ACHN (cell line): ENCODE measurements at regions not wholly inside any gene's neighbourhood (a gene's known extent, or its start where the extent isn't known, plus 50 kb on each side); places are given as distances from the start of the nearest gene placed in this dataset.

Experiments
- DNase-seq: peaks from one replicate; pipeline ENCODE4 v3.0.0-alpha.2; 2015
- in situ Hi-C: cut with HindIII; loops from 2 replicates; pipeline ENCODE4 v1.10.0; 2017; ENCODE audit warnings: low sequenced_read_pairs, low pct_ligation_motif_present, low pct_unique_long_range_greater_than_20kb

DNA sequence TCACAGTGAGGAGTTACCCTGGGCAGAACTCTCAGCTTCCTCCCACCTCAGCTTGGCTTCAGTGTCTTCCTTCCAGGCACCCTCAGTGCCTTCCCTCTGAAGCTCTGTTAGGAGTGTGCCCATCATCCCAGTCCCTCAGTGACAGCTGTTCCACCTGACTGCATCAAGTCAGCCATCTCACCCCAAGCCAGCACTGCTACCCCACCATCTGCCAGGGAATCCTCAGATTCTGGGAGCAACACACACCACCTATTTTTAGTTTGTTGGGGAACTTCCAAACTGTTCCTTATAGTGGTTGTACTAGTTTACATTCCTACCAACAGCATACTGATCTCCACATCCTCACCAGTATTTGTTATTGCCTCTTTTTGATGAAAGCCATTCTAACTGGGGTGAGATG, 182.9 kb downstream of the RELL1 start:
- DNase-seq, result no peak
- in situ Hi-C loops, result no loop called here

DNA sequence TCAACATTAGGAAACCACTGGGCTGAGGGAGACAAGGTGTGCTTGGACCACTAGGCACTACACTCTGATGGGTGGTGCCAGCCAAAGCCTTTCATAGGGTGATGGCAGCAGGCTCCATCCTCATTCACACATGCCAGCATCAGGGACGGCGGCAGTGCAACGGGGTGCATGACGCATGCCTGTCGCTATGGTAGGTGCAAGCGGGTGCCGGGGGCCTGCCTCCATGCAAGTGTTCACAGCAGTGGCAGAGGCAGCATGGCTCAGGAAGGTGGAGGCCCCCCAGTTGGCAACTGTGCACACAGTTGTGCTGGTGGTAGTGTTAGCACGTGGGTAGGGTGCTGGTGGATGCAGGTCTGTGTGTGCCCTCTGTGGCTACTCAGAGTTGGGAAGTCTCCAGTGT, 184.1 kb downstream of the RELL1 start:
- in situ Hi-C loops, result no loop called here

More for the DNA sequence above, 184.1 kb downstream of the RELL1 start:
- no peak for DNase-seq
